Lung (tissue), 11 donors: ENCODE measurements at regions not wholly inside any gene's neighbourhood (a gene's known extent, or its start where the extent isn't known, plus 50 kb on each side); places are given as distances from the start of the nearest gene placed in this dataset.

Experiments
- ATAC-seq: fragments of 200-7000 bp; cut with Tn5 transposase; one replicate; pipeline ENCODE4 v1.9.1; 2020; ENCODE audit warnings: moderate number of reproducible peaks; ENCODE audit not compliant: insufficient read depth, low FRiP score
- DNase-seq, 3 donors: peaks; one replicate each; pipeline ENCODE4 v3.0.0-alpha.2; 2013 to 2017
- H3K27ac ChIP-seq, 2 donors: one replicate each; pipeline ENCODE4 v1.5.1; 2013; ENCODE audit warnings: mild to moderate bottlenecking in 2 of 2, moderate library complexity in 2 of 2, control low read depth in 1 of 2, inconsistent platforms in 1 of 2, low read depth in 1 of 2, low read length in 1 of 2
- H3K27me3 ChIP-seq, 3 donors: one replicate each; pipeline ENCODE4 v1.5.1; 2013; ENCODE audit warnings: low read length in 2 of 3; ENCODE audit not compliant: control insufficient read depth in 3 of 3, insufficient read depth in 3 of 3
- H3K36me3 ChIP-seq, 4 donors: one replicate each; pipeline ENCODE4 v1.5.1; 2013; ENCODE audit warnings: low read length in 4 of 4, mild to moderate bottlenecking in 1 of 4, moderate library complexity in 1 of 4; ENCODE audit not compliant: control insufficient read depth in 4 of 4, insufficient read depth in 4 of 4
- H3K4me1 ChIP-seq, 5 donors: one replicate each; pipeline ENCODE4 v1.5.1; 2013; ENCODE audit warnings: low read length in 5 of 5, mild to moderate bottlenecking in 2 of 5, moderate library complexity in 1 of 5; ENCODE audit not compliant: control insufficient read depth in 5 of 5, insufficient read depth in 5 of 5
- H3K4me3 ChIP-seq: one replicate; pipeline ENCODE4 v1.5.1; 2013; ENCODE audit warnings: mild to moderate bottlenecking, control low read depth, moderate library complexity
- H3K9ac ChIP-seq, 2 donors: one replicate each; pipeline ENCODE4 v1.5.1; 2013; ENCODE audit warnings: low read length in 2 of 2, control low read depth in 1 of 2; ENCODE audit not compliant: insufficient read depth in 1 of 2
- H3K9me3 ChIP-seq, 4 donors: one replicate each; pipeline ENCODE4 v1.5.1; 2013; ENCODE audit warnings: low read length in 3 of 4, mild to moderate bottlenecking in 1 of 4, moderate library complexity in 1 of 4; ENCODE audit not compliant: control insufficient read depth in 4 of 4, insufficient read depth in 3 of 4
- WGBS, 2 donors: extraction: QIAGEN DNeasy Blood & Tissue Kit; methylation state at CpG; one replicate each; pipeline ENCODE4 v1.1.7; 2013; 5-methylcytosine and 5-hydroxymethylcytosine counted together
- TF ChIP-seq, protein P1 (sequence below): IDR thresholded peaks from 2 replicates; pipeline ENCODE4 v1.5.1; 2012; ENCODE audit warnings: mild to moderate bottlenecking; ENCODE audit errors: control extremely low read depth, extremely low read depth
- donor health status: control.
- donor health status: control.
- donor health status: Bipolar disorder and iron deficiency.
- donor health status: healthy.
- donor health status: DM: yes; HTN: yes; CAD: no.

GRCh38 chr18:41155910-41156851, 798.9 kb upstream of the PIK3C3 start:
- no peak for ATAC-seq
- WGBS, 2 donors = 83 to 88% methylated on average over 4 of the region's 4 CpGs
- Histone ChIP-seq H3K4me1 (peaks cover 0 to 5% (median 0%) of the 10 kb centered on the region in 5 donors), H3K27me3 (no peaks in the 10 kb centered on the region), H3K27ac (no peak overlapping the region), H3K9me3 (no peaks in the 10 kb centered on the region), H3K9ac (no peak overlapping the region), H3K4me3 (no peak overlapping the region), H3K36me3 (no peaks in the 10 kb centered on the region)
- TF ChIP-seq, protein P1, sequence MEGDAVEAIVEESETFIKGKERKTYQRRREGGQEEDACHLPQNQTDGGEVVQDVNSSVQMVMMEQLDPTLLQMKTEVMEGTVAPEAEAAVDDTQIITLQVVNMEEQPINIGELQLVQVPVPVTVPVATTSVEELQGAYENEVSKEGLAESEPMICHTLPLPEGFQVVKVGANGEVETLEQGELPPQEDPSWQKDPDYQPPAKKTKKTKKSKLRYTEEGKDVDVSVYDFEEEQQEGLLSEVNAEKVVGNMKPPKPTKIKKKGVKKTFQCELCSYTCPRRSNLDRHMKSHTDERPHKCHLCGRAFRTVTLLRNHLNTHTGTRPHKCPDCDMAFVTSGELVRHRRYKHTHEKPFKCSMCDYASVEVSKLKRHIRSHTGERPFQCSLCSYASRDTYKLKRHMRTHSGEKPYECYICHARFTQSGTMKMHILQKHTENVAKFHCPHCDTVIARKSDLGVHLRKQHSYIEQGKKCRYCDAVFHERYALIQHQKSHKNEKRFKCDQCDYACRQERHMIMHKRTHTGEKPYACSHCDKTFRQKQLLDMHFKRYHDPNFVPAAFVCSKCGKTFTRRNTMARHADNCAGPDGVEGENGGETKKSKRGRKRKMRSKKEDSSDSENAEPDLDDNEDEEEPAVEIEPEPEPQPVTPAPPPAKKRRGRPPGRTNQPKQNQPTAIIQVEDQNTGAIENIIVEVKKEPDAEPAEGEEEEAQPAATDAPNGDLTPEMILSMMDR = no peak
- no peak for DNase-seq

DNA sequence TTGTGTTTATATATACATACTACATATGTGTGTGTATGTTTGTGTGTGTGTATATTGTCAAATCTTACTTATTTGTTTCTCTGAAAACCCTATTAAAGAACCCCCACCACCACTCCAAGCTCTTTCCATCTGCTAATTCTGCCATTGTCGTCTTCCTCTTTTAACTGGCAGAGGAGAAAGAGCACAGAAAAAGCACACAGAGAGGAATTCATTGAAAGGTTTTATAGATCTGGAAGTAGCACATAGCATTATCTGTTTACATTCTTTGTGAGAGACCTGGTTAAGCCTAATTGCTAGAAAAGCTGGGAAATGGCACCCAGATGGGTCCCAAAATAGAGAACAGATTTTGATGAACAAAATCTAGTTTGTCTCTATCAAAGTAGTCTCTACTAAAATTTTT, 800.0 kb upstream of the PIK3C3 start:
- WGBS, 2 donors = 85 to 90% methylated on average over 1 of the region's 1 CpG
- ATAC-seq = no peak
- peaks cover 0 to 5% (median 0%) of the 10 kb centered on the region in 5 donors for H3K4me1 ChIP-seq

DNA sequence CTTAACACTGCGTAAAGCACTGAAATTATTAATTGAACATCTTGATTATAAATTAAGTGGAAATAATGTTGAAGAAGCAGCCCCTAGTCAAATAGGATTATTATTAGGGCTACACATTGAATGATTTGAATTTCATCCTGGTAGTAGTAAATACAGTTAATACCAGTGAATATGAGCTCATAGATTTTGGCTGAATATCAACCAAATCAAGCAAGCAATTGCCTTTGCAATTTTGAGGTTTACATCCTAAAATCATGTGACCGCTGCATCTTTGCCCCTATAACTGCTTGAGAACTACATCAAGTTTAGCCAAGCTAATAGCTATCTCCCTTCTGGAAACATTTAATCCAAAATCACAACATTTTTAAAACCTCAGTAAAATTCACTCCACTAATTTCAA, 801.2 kb upstream of the PIK3C3 start:
- H3K9me3 ChIP-seq = no peaks in the 10 kb centered on the region
- TF ChIP-seq, protein P1 = no peak
- H3K9ac ChIP-seq = no peak overlapping the region
- no peaks in the 10 kb centered on the region for H3K36me3 ChIP-seq
- H3K4me1 ChIP-seq = peaks cover 0 to 5% (median 0%) of the 10 kb centered on the region in 5 donors
- H3K27ac ChIP-seq = no peak overlapping the region
- DNase-seq (no peak), ATAC-seq (no peak)
- H3K4me3 ChIP-seq = no peak overlapping the region
- H3K27me3 ChIP-seq = no peaks in the 10 kb centered on the region
- 88 to 93% methylated on average over 2 of the region's 2 CpGs for WGBS, 2 donors

More for the DNA sequence above, 800.0 kb upstream of the PIK3C3 start:
- Histone ChIP-seq H3K4me3 (no peak overlapping the region), H3K36me3 (no peaks in the 10 kb centered on the region), H3K9me3 (no peaks in the 10 kb centered on the region), H3K27me3 (no peaks in the 10 kb centered on the region), H3K9ac (no peak overlapping the region), H3K27ac (no peak overlapping the region)
- TF ChIP-seq, protein P1 = no peak
- no peak for DNase-seq
